Breast epithelium (tissue), 3 donors: ENCODE measurements at regions not wholly inside any gene's neighbourhood (a gene's known extent, or its start where the extent isn't known, plus 50 kb on each side); places are given as distances from the start of the nearest gene placed in this dataset.

Experiments
- CTCF ChIP-seq, 3 donors: fragments of 450-650 bp; IDR thresholded peaks; one replicate each; pipeline ENCODE4 v1.5.1; 2016 to 2017; ENCODE audit warnings: antibody characterized with exemption in 3 of 3, mild to moderate bottlenecking in 3 of 3, moderate library complexity in 3 of 3
- POLR2A ChIP-seq: fragments of 450-650 bp; IDR thresholded peaks from one replicate; pipeline ENCODE4 v1.6.1; 2016; ENCODE audit warnings: antibody characterized with exemption, mild to moderate bottlenecking, moderate library complexity
- POLR2AphosphoS5 ChIP-seq, 3 donors: sonication (generic); formaldehyde crosslinking; IDR thresholded peaks; one replicate each; pipeline ENCODE4 v1.6.1; 2017; ENCODE audit warnings: antibody characterized with exemption in 3 of 3

GRCh38 chr5:40206030-40206429 lies 473.7 kb upstream of the PTGER4 start:
- no peak for TF ChIP-seq POLR2A
- TF ChIP-seq POLR2AphosphoS5 (IDR thresholded peaks at IDR 0.05), result no peak
- no peak for TF ChIP-seq CTCF (IDR thresholded peaks at IDR 0.05)
